ENCODE measurements at regions not wholly inside any gene's neighbourhood (a gene's known extent, or its start where the extent isn't known, plus 50 kb on each side); places are given as distances from the start of the nearest gene placed in this dataset.
"Not testable (repeated sequence)": the region's sequence is repeated elsewhere in the genome, so short reads cannot be mapped to it uniquely, and the experiment has no call there.

DNA sequence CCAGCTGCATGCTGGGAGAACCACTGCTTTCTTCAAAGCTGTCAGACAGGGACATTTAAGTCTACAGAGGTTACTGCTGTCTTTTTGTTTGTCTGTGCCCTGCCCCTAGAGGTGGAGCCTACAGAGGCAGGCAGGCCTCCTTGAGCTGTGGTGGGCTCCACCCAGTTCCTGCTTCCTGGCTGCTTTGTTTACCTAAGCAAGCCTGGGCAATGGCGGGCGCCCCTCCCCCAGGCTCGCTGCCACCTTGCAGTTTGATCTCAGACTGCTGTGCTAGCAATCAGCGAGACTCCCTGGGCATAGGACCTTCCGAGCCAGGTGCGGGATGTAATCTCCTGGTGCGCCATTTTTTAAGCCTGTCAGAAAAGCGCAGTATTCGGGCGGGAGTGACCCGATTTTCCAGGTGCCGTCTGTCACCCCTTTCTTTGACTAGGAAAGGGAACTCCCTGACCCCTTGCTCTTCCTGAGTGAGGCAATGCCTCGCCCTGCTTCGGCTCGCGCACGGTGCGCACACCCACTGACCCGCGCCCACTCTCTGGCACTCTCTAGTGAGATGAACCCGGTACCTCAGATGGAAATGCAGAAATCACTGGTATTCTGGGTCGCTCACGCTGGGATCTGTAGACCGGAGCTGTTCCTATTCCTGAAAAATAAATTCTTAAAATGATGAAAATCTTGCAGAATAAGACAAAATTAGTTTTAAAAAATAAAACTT, 1022.9 kb downstream of the RAPGEF2 start:
- TF ChIP-seq POLR2A (IDR thresholded peaks at IDR 0.05; ENCODE audit: low read depth): not testable (repeated sequence)
- TF ChIP-seq, protein P1, sequence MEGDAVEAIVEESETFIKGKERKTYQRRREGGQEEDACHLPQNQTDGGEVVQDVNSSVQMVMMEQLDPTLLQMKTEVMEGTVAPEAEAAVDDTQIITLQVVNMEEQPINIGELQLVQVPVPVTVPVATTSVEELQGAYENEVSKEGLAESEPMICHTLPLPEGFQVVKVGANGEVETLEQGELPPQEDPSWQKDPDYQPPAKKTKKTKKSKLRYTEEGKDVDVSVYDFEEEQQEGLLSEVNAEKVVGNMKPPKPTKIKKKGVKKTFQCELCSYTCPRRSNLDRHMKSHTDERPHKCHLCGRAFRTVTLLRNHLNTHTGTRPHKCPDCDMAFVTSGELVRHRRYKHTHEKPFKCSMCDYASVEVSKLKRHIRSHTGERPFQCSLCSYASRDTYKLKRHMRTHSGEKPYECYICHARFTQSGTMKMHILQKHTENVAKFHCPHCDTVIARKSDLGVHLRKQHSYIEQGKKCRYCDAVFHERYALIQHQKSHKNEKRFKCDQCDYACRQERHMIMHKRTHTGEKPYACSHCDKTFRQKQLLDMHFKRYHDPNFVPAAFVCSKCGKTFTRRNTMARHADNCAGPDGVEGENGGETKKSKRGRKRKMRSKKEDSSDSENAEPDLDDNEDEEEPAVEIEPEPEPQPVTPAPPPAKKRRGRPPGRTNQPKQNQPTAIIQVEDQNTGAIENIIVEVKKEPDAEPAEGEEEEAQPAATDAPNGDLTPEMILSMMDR (IDR thresholded peaks at IDR 0.05): not testable (repeated sequence)

Data from esophagus muscularis mucosa (tissue), 3 donors.